ENCODE measurements at regions not wholly inside any gene's neighbourhood (a gene's known extent, or its start where the extent isn't known, plus 50 kb on each side); places are given as distances from the start of the nearest gene placed in this dataset.

DNA sequence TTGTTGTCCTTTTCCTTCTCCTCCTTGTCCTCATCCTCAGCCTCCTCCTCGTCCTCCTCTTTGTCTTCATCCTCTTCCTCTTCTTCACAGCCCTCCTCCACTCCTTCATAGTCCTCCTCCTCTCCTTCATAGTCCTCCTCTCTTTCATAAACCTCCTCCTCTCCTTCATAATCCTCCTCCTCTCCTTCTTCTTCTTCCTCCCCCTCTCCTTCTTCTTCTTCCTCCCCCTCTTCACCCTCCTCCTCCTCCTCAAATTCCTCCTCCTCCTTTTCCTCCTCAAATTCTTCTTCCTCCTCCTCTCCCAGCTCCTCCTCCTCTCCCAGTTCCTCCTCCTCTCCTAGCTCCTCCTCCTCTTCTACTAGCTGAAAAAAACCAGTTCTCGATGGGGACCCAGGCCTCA lies 143.8 kb upstream of the RADX start:
- peaks cover 2% of the 10 kb centered on the region; the same call in 1 of the 2 replicates for H3K27me3 Mint-ChIP-seq (ENCODE audit: low read depth)
- Histone ChIP-seq H2BK12ac (ENCODE audit: insufficient read length, low read depth, low read length) (no peak overlapping the region), H2AK5ac (ENCODE audit: insufficient read length, low read length) (no peak overlapping the region), H3K79me2 (ENCODE audit: insufficient read depth, low read length) (no peaks in the 10 kb centered on the region), H3K23me2 (ENCODE audit: insufficient read length, low read depth, low read length, poor library complexity, severe bottlenecking) (no peaks in the 10 kb centered on the region), H4K8ac (replicated peaks; ENCODE audit: insufficient read length, low read depth, low read length) (no peak overlapping the region), H2BK20ac (ENCODE audit: low read depth, low read length, poor library complexity, severe bottlenecking) (no peak overlapping the region), H4K5ac (ENCODE audit: insufficient read length, low read depth, low read length) (no peak overlapping the region), H4K20me1 (ENCODE audit: control insufficient read depth, insufficient read depth, insufficient read length) (no peaks in the 10 kb centered on the region), H2BK15ac (ENCODE audit: low read depth, low read length) (no peak overlapping the region), H3K14ac (ENCODE audit: insufficient read depth, low read length) (no peak overlapping the region), H2BK120ac (ENCODE audit: low read depth, low read length, poor library complexity, severe bottlenecking) (no peak overlapping the region), H3K18ac (ENCODE audit: insufficient read length, low read depth, low read length) (no peak overlapping the region), H4K91ac (ENCODE audit: insufficient read length, low read depth, low read length) (no peak overlapping the region), H3T11ph (ENCODE audit: low read length) (no peak overlapping the region), H2BK5ac (ENCODE audit: insufficient read length, low read length) (no peak overlapping the region), H3K4me2 (ENCODE audit: insufficient read depth, insufficient read length, low read length) (no peak overlapping the region), H3K79me1 (ENCODE audit: insufficient read depth, low read depth, low read length, poor library complexity, severe bottlenecking) (no peaks in the 10 kb centered on the region), H3K56ac (ENCODE audit: insufficient read length, low read depth, low read length) (no peak overlapping the region), H3K23ac (ENCODE audit: insufficient read length, low read depth, low read length) (no peak overlapping the region), H3K4me1 (ENCODE audit: insufficient read depth, low read length) (no peaks in the 10 kb centered on the region), H3K9me3 (ENCODE audit: control insufficient read depth, low read depth, low read length) (no peaks in the 10 kb centered on the region), H3K9ac (ENCODE audit: extremely low read depth, insufficient read length, low read length) (no peak overlapping the region), H3K4ac (ENCODE audit: low read depth, low read length) (no peak overlapping the region), H2AFZ (ENCODE audit: low read length) (no peak overlapping the region), H3K27ac (ENCODE audit: insufficient read length, low read depth, low read length) (no peak overlapping the region), H3K27me3 (ENCODE audit: insufficient read depth, low read length) (no peaks in the 10 kb centered on the region)
- no CpG with 5 or more reads among the region's 2 CpGs for WGBS (ENCODE audit: extremely low coverage, insufficient read length, low lambda C conversion rate)
- no peak overlapping the region for H3K4me3 Mint-ChIP-seq
- peaks cover 0 to 3% of the 10 kb centered on the region in 2 experiments; a peak in 2 of 4 replicates for H3K4me1 Mint-ChIP-seq
- no peak for DNase-seq
- H3K36me3 Mint-ChIP-seq (ENCODE audit: insufficient read depth in 1 of 3, low read depth in 3 of 3), result peaks cover 0 to 9% (median 4%) of the 10 kb centered on the region in 3 experiments; a peak in 2 of 7 replicates
- no peak overlapping the region for H3K27ac Mint-ChIP-seq
- H3K9me3 Mint-ChIP-seq, result peaks cover 5 to 43% of the 10 kb centered on the region in 2 experiments
- TF ChIP-seq, protein P1, sequence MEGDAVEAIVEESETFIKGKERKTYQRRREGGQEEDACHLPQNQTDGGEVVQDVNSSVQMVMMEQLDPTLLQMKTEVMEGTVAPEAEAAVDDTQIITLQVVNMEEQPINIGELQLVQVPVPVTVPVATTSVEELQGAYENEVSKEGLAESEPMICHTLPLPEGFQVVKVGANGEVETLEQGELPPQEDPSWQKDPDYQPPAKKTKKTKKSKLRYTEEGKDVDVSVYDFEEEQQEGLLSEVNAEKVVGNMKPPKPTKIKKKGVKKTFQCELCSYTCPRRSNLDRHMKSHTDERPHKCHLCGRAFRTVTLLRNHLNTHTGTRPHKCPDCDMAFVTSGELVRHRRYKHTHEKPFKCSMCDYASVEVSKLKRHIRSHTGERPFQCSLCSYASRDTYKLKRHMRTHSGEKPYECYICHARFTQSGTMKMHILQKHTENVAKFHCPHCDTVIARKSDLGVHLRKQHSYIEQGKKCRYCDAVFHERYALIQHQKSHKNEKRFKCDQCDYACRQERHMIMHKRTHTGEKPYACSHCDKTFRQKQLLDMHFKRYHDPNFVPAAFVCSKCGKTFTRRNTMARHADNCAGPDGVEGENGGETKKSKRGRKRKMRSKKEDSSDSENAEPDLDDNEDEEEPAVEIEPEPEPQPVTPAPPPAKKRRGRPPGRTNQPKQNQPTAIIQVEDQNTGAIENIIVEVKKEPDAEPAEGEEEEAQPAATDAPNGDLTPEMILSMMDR (conservative IDR thresholded peaks at IDR 0.05), result no peak

All from H9 (cell line).